Neural cell (in vitro differentiated cells): ENCODE measurements at regions not wholly inside any gene's neighbourhood (a gene's known extent, or its start where the extent isn't known, plus 50 kb on each side); places are given as distances from the start of the nearest gene placed in this dataset.

ENCODE experiments used
- H2AFZ ChIP-seq: fragments of 200-600, 300-800 bp; sonication (generic), shearing (Covaris generic); 2 replicates; pipeline ENCODE4 v1.6.0; 2014; ENCODE audit warnings: low read depth, mild to moderate bottlenecking, antibody characterized with exemption, low read length, moderate library complexity
- H3F3A ChIP-seq: fragments of 200-600 bp; shearing (Covaris generic); 2 replicates; pipeline ENCODE4 v1.6.1; 2016; ENCODE audit warnings: mild to moderate bottlenecking, moderate library complexity, mixed read lengths, antibody characterized with exemption, low read length; ENCODE audit not compliant: insufficient read depth, poor library complexity, severe bottlenecking
- H3K27ac ChIP-seq: fragments of 200-600, 300-800 bp; sonication (generic), shearing (Covaris generic); 2 replicates; pipeline ENCODE4 v1.5.1; 2014; ENCODE audit warnings: mild to moderate bottlenecking, low read length, moderate library complexity
- H3K27me3 ChIP-seq: fragments of 300-800, 200-600 bp; sonication (generic), shearing (Covaris generic); 2 replicates; pipeline ENCODE4 v1.6.0; 2014; ENCODE audit warnings: mild to moderate bottlenecking, low read depth, low read length, moderate library complexity; ENCODE audit not compliant: insufficient read depth
- H3K36me3 ChIP-seq: fragments of 300-800, 200-600 bp; sonication (generic), shearing (Covaris generic); 2 replicates; pipeline ENCODE4 v1.5.1; 2014; ENCODE audit warnings: mild to moderate bottlenecking, antibody characterized with exemption, low read length, moderate library complexity; ENCODE audit not compliant: insufficient read depth
- H3K4me2 ChIP-seq: fragments of 300-800, 200-600 bp; sonication (generic), shearing (Covaris generic); 2 replicates; pipeline ENCODE4 v1.6.0; 2014; ENCODE audit warnings: mild to moderate bottlenecking, low read length
- H3K4me3 ChIP-seq: fragments of 300-800, 200-600 bp; sonication (generic), shearing (Covaris generic); 2 replicates; pipeline ENCODE4 v1.5.1; 2014; ENCODE audit warnings: mild to moderate bottlenecking, low read length, moderate library complexity
- H3K79me2 ChIP-seq: fragments of 200-600 bp; shearing (Covaris generic); replicated peaks from 2 replicates; pipeline ENCODE4 v1.6.0; 2014; ENCODE audit warnings: mild to moderate bottlenecking, low read length, moderate library complexity; ENCODE audit not compliant: insufficient read depth
- H3K9ac ChIP-seq: fragments of 300-800, 200-600 bp; sonication (generic), shearing (Covaris generic); 2 replicates; pipeline ENCODE4 v1.6.1; 2016; ENCODE audit warnings: mild to moderate bottlenecking, low read length, mixed read lengths
- H3K9me2 ChIP-seq: fragments of 200-600 bp; shearing (Covaris generic); 2 replicates; pipeline ENCODE4 v1.6.1; 2016; ENCODE audit warnings: mild to moderate bottlenecking, low read length, mixed read lengths; ENCODE audit not compliant: insufficient read depth
- H3K9me3 ChIP-seq: fragments of 200-600, 300-800 bp; sonication (generic), shearing (Covaris generic); 2 replicates; pipeline ENCODE4 v1.6.1; 2016; ENCODE audit warnings: mild to moderate bottlenecking, mixed run types, low read length, moderate library complexity, mixed read lengths
- H4K20me1 ChIP-seq: fragments of 200-600 bp; shearing (Covaris generic); 2 replicates; pipeline ENCODE4 v1.6.1; 2016; ENCODE audit warnings: mild to moderate bottlenecking, mixed run types; ENCODE audit not compliant: insufficient read depth
- CTCF ChIP-seq: fragments of 450-650 bp; IDR thresholded peaks from 2 replicates; pipeline ENCODE4 v1.5.1; 2014; ENCODE audit warnings: antibody characterized with exemption, mild to moderate bottlenecking, moderate library complexity; ENCODE audit not compliant: poor library complexity, severe bottlenecking
- EP300 ChIP-seq: fragments of 450-650 bp; conservative IDR thresholded peaks from 2 replicates; pipeline ENCODE4 v1.6.1; 2014; ENCODE audit warnings: antibody characterized with exemption, mild to moderate bottlenecking, moderate library complexity; ENCODE audit not compliant: poor library complexity, severe bottlenecking
- EZH2 ChIP-seq: fragments of 200-600, 300-800 bp; shearing (Covaris generic), sonication (generic); IDR thresholded peaks from 2 replicates; pipeline ENCODE4 v1.6.1; 2014; ENCODE audit warnings: antibody characterized with exemption, low read length, borderline replicate concordance, mild to moderate bottlenecking; ENCODE audit not compliant: insufficient read depth, poor library complexity, severe bottlenecking
- MXI1 ChIP-seq: fragments of 450-650 bp; conservative IDR thresholded peaks from 2 replicates; pipeline ENCODE4 v1.6.1; 2014; ENCODE audit warnings: antibody characterized with exemption, mild to moderate bottlenecking; ENCODE audit not compliant: poor library complexity, severe bottlenecking
- POLR2AphosphoS5 ChIP-seq: IDR thresholded peaks from 2 replicates; pipeline ENCODE4 v1.6.1; 2012
- RAD21 ChIP-seq: fragments of 450-650 bp; conservative IDR thresholded peaks from 2 replicates; pipeline ENCODE4 v1.6.1; 2014; ENCODE audit warnings: antibody characterized with exemption, mild to moderate bottlenecking, moderate library complexity
- REST ChIP-seq: IDR thresholded peaks from 2 replicates; pipeline ENCODE4 v1.6.1; 2012; ENCODE audit warnings: borderline replicate concordance
- SMC3 ChIP-seq: fragments of 450-650 bp; conservative IDR thresholded peaks from 2 replicates; pipeline ENCODE4 v1.6.1; 2014; ENCODE audit warnings: antibody characterized with exemption, mild to moderate bottlenecking, moderate library complexity; ENCODE audit not compliant: poor library complexity
- TAF1 ChIP-seq: IDR thresholded peaks from 2 replicates; pipeline ENCODE4 v1.6.1; 2012; ENCODE audit warnings: low read depth

GRCh38 chr6:68144667-68145066, 490.4 kb upstream of the ADGRB3 start:
- Histone ChIP-seq H3K9ac (no peak overlapping the region), H3K9me3 (no peaks in the 10 kb centered on the region), H3K79me2 (no peaks in the 10 kb centered on the region), H3K27me3 (no peaks in the 10 kb centered on the region), H2AFZ (no peak overlapping the region), H3K4me3 (no peak overlapping the region), H3K4me2 (no peak overlapping the region), H3K27ac (no peak overlapping the region), H3K36me3 (no peaks in the 10 kb centered on the region), H3K9me2 (no peaks in the 10 kb centered on the region), H4K20me1 (no peaks in the 10 kb centered on the region), H3F3A (no peaks in the 10 kb centered on the region)
- TF ChIP-seq EP300, result no peak
- no peak for TF ChIP-seq TAF1
- TF ChIP-seq RAD21, result no peak
- no peak for TF ChIP-seq EZH2
- TF ChIP-seq CTCF, result no peak
- TF ChIP-seq POLR2AphosphoS5, result no peak

- Histone ChIP-seq H3K79me2 (no peaks in the 10 kb centered on the region), H4K20me1 (no peaks in the 10 kb centered on the region), H3K4me3 (no peak overlapping the region), H3K9me2 (no peaks in the 10 kb centered on the region), H3K27me3 (no peaks in the 10 kb centered on the region), H3F3A (no peaks in the 10 kb centered on the region), H2AFZ (no peak overlapping the region), H3K36me3 (no peaks in the 10 kb centered on the region), H3K27ac (no peak overlapping the region), H3K4me2 (no peak overlapping the region), H3K9me3 (no peaks in the 10 kb centered on the region), H3K9ac (no peak overlapping the region)
- TF ChIP-seq EZH2 (no peak), CTCF (no peak), MXI1 (no peak), POLR2AphosphoS5 (no peak), RAD21 (no peak)
These were observed 493.9 kb upstream of the ADGRB3 start for GRCh38 chr6:68141190-68141589.

- Histone ChIP-seq H3K27ac (peak overlapping the region; percentile 77), H3K27me3 (no peaks in the 10 kb centered on the region), H3K9ac (no peak overlapping the region), H2AFZ (peak overlapping the region; percentile 22), H4K20me1 (no peaks in the 10 kb centered on the region), H3K79me2 (no peaks in the 10 kb centered on the region), H3K4me2 (no peak overlapping the region), H3K4me3 (peak overlapping the region; percentile 8), H3K9me3 (no peaks in the 10 kb centered on the region), H3K36me3 (no peaks in the 10 kb centered on the region), H3K9me2 (no peaks in the 10 kb centered on the region), H3F3A (no peaks in the 10 kb centered on the region)
- TF ChIP-seq POLR2AphosphoS5 (peak; percentile 32), CTCF (peak; percentile 11), REST (no peak), RAD21 (peak; percentile 46), MXI1 (no peak), EP300 (peak; percentile 58), TAF1 (no peak), EZH2 (no peak), SMC3 (peak; percentile 9)
These were observed 496.0 kb upstream of the ADGRB3 start for GRCh38 chr6:68139130-68139529.
